Mucosa of descending colon (tissue), 3 donors: ENCODE measurements at regions not wholly inside any gene's neighbourhood (a gene's known extent, or its start where the extent isn't known, plus 50 kb on each side); places are given as distances from the start of the nearest gene placed in this dataset.

ENCODE experiments used
- ATAC-seq: fragments of 200-7000 bp; cut with Tn5 transposase; one replicate; pipeline ENCODE4 v1.9.1; 2020; ENCODE audit warnings: mild to moderate bottlenecking, moderate library complexity
- DNase-seq, 3 donors: peaks; one replicate each; pipeline ENCODE4 v3.0.0-alpha.2; 2020
- H3K36me3 ChIP-seq: fragments of 200-600 bp; one replicate; pipeline ENCODE4 v1.8.0; 2021; ENCODE audit warnings: low read depth, mild to moderate bottlenecking
- H3K4me1 ChIP-seq: fragments of 200-600 bp; one replicate; pipeline ENCODE4 v1.8.0; 2021; ENCODE audit warnings: low read depth, mild to moderate bottlenecking
- H3K4me3 ChIP-seq: fragments of 200-600 bp; one replicate; pipeline ENCODE4 v1.8.0; 2021; ENCODE audit warnings: mild to moderate bottlenecking
- H3K9me3 ChIP-seq: fragments of 200-600 bp; one replicate; pipeline ENCODE4 v1.8.0; 2021; ENCODE audit warnings: mild to moderate bottlenecking
- intact Hi-C, 2 donors: fragments of 100-400 bp; cut with DNase I in 1 of 2; cut with micrococcal nuclease in 1 of 2; formaldehyde crosslinking; loops; one replicate each; pipeline versions ENCODE4 v1.11.0 to v1.11.1; 2022; cut with DNase I, micrococcal nuclease
- TF ChIP-seq, protein P1 (sequence below): fragments of 200-600 bp; IDR thresholded peaks from one replicate; pipeline ENCODE4 v1.8.0; 2022; ENCODE audit warnings: antibody characterized with exemption, mild to moderate bottlenecking
- donor health status: DM: no; HTN: no; CAD: no; lungs with moderate emphysema.
- donor health status: DM: no; HTN: no; CAD: no.
- donor health status: DM: no; HTN: yes; CAD: no.

DNA sequence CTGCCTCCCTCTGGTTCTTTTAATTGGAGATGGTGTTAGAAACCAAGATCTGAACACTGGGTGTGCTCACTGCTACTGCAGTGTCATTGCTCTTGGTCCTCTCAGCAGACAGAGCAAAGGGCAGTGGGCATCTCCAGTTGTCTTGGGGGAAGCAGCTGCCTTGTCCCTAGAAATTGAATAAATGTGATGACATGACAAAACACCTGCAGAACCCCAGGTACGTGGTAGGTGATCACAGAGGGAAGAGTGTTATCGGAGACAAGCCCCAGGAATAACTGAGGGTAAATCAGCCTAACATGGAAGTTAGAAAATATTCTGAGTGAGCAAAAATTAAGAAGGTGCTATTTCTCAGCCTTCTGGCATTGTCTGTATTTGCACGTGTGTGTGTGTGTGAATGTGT is 311.9 kb upstream of the HDAC4 start:
- H3K36me3 ChIP-seq, result no peaks in the 10 kb centered on the region
- no peak overlapping the region for H3K4me3 ChIP-seq
- DNase-seq, result no peak
- peaks cover 3% of the 10 kb centered on the region for H3K9me3 ChIP-seq
- TF ChIP-seq, protein P1, sequence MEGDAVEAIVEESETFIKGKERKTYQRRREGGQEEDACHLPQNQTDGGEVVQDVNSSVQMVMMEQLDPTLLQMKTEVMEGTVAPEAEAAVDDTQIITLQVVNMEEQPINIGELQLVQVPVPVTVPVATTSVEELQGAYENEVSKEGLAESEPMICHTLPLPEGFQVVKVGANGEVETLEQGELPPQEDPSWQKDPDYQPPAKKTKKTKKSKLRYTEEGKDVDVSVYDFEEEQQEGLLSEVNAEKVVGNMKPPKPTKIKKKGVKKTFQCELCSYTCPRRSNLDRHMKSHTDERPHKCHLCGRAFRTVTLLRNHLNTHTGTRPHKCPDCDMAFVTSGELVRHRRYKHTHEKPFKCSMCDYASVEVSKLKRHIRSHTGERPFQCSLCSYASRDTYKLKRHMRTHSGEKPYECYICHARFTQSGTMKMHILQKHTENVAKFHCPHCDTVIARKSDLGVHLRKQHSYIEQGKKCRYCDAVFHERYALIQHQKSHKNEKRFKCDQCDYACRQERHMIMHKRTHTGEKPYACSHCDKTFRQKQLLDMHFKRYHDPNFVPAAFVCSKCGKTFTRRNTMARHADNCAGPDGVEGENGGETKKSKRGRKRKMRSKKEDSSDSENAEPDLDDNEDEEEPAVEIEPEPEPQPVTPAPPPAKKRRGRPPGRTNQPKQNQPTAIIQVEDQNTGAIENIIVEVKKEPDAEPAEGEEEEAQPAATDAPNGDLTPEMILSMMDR, result no peak
- no peak for ATAC-seq
- H3K4me1 ChIP-seq, result no peaks in the 10 kb centered on the region
- intact Hi-C loops, result no loop called here

DNA sequence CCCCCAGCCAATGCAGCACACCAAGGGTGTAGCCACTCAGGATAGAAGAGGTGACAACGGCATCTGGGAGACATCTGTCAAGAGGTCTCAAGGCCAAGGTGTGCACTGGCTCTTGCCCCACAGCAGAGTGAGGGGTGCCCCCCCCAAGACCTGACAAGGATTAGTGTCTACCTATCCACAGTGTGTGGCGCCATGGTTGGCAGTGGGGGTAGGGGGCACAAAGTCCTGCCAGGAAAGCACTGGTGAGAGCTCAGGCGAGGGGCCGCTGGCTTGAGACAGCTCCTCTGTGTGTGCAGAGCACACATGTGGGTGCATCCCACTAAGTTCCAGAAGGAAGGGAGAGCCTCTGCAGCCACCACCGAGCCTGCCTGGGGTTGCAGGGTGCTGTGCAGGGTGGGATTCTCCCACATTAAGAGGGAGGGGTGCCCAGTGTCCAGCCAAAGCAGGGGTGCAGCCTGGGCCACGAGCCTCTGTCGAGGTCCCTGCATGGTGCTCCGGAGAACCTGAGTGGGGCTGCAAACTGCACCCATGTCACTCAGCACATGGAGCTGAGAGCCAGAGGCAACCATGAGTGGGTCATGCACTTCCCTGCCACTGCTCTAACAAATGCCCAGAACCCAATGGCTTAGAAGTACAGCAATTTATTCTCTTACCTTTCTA is 311.2 kb upstream of the HDAC4 start:
- no peak for DNase-seq
- intact Hi-C loops, result no loop called here
- no peak overlapping the region for H3K4me3 ChIP-seq
- TF ChIP-seq, protein P1, result no peak
- H3K36me3 ChIP-seq, result no peaks in the 10 kb centered on the region
- peaks cover 3% of the 10 kb centered on the region for H3K9me3 ChIP-seq
- H3K4me1 ChIP-seq, result no peaks in the 10 kb centered on the region
- ATAC-seq, result no peak

DNA sequence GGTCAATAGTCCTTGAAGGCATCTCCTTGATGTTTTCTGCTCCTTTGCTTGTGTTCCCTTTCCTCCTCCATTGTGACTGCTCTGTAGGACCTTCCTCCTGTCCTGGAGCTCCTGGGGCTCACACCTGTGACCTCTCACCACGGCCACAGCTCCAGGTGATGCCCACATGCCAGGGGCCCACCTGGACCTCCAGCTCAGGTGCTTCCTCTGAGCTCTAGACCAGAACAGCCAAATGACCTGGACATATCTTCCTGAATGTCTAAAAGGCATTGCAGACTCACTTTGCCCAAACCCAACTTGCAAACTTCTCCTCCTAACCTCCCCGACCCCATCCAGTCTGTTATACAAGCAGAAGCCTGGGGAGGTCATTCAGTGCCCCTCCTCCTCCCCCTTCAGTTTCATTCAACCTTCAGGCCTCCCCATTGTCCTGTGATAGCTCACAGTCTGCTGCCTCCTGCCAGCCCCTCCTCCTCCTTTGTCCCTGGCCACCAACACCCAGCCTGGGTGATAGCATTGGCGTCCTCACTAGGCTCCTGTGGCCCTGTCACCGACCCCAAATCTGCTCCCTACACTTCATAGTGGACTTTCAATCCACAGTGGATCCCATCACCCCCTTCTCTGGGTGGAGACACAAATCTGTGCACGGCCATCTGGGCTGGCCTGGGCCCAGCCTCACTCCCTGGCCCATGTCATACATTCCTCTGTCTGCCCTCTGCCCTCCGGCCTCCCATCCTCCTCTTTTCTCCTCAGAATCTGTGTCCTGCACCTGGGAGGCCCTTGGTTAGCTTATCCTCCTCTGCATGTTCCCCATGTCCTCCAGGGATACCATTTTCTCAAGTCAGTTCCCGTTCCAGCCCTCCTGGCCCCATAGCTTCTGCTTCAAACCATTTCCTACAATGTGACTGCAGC is 310.4 kb upstream of the HDAC4 start:
- intact Hi-C loops, result no loop called here
- TF ChIP-seq, protein P1, result no peak
- DNase-seq (no peak), ATAC-seq (no peak)
- Histone ChIP-seq H3K36me3 (no peaks in the 10 kb centered on the region), H3K4me1 (no peaks in the 10 kb centered on the region), H3K4me3 (no peak overlapping the region), H3K9me3 (peaks cover 3% of the 10 kb centered on the region)

- TF ChIP-seq, protein P1, result no peak
- Histone ChIP-seq H3K4me1 (no peaks in the 10 kb centered on the region), H3K36me3 (no peaks in the 10 kb centered on the region), H3K4me3 (no peak overlapping the region), H3K9me3 (no peaks in the 10 kb centered on the region)
- DNase-seq (no peak), ATAC-seq (no peak)
- intact Hi-C loops, result no loop called here
Measured at GRCh38 chr2:239706367-239706766, 305.5 kb upstream of the HDAC4 start.

GRCh38 chr2:239704737-239705136 is 303.9 kb upstream of the HDAC4 start:
- Histone ChIP-seq H3K36me3 (no peaks in the 10 kb centered on the region), H3K9me3 (no peaks in the 10 kb centered on the region), H3K4me3 (no peak overlapping the region), H3K4me1 (no peaks in the 10 kb centered on the region)
- ATAC-seq (no peak), DNase-seq (no peak)
- intact Hi-C loops, result no loop called here
- TF ChIP-seq, protein P1, result no peak
